HCEC 1CT (cell line): ENCODE measurements at regions not wholly inside any gene's neighbourhood (a gene's known extent, or its start where the extent isn't known, plus 50 kb on each side); places are given as distances from the start of the nearest gene placed in this dataset.

ENCODE experiments used
- DNase-seq: peaks from one replicate; pipeline ENCODE4 v3.0.0-alpha.2; 2017

GRCh38 chr18:24840051-24840450 lies 379.6 kb downstream of the HRH4 start:
- DNase-seq, result no peak

- no peak for DNase-seq
Measured at GRCh38 chr18:24840640-24841039, 380.2 kb downstream of the HRH4 start.

- DNase-seq, result no peak
Measured at GRCh38 chr18:24841536-24841935, 381.1 kb downstream of the HRH4 start.

DNA sequence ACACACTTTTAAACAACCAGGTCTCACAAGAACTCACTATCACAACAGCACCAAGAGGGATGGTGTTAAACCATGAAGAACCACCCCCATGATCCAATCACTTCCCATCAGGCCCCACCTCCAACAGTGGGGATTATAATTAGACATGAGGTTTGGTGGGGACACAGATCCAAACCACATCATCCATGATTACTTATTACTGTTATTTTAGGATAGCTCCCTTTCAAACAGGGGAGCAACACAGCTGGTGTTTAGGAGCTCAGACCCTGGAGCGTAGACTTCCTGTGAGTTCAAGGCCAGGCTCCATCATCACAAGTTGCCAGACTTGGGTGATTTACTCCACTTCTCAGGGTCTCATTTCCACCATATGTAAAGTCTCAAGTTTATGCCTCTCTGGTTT lies 382.7 kb downstream of the HRH4 start:
- no peak for DNase-seq

- no peak for DNase-seq
Measured at GRCh38 chr18:24846138-24846537, 385.7 kb downstream of the HRH4 start.

DNA sequence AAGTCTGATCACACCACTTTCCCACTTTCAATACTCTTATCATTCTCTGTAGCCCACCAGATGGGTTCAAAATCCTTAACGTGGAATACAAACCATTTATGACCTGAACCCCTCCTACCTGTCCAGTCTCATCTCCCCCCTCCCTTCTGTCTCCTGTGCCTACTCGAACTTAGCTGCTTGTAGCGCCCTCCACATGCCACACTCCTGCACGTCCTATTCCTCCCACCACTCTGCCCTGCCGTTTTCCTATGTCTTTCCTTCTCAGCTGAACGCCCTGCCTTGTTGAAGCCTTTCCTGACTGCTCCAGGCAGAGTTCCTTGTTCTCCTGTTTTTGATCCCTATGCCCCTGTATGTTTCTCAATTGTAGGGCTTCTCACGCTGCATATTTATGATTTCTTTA lies 390.1 kb downstream of the HRH4 start:
- no peak for DNase-seq

GRCh38 chr18:24853076-24853475 lies 392.6 kb downstream of the HRH4 start:
- no peak for DNase-seq

- no peak for DNase-seq
Measured at GRCh38 chr18:24860978-24861680, 400.7 kb downstream of the HRH4 start.

DNA sequence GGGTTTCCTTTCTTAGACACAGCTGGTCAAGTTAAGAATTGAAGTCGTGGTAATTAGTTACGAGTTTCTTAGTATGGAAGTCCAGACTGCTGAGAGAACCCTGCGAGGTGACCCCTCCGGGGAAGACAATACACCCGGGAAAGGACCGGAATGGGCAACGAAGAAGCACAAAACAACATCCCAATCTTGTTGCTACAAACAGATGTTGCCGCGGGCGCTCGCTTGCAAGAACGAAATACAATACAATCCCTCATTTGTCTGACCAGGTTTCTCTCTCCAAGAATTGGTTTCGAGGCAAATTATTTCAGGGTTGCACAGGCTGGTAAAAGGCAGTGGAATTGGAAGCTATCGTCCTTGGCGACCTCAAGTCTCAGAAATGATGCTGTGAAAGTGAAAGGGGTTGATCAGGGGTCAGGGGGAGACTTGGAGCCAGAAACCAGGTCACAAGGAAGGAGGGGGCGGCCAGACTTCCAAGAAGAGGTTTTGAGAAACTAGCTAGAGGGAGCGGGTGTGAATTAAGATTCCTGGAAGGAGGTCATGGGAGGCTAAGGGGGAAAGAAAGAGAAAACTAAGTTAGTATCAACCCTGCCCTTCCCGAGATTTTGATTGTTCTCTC lies 401.9 kb downstream of the HRH4 start:
- DNase-seq, result no peak

DNA sequence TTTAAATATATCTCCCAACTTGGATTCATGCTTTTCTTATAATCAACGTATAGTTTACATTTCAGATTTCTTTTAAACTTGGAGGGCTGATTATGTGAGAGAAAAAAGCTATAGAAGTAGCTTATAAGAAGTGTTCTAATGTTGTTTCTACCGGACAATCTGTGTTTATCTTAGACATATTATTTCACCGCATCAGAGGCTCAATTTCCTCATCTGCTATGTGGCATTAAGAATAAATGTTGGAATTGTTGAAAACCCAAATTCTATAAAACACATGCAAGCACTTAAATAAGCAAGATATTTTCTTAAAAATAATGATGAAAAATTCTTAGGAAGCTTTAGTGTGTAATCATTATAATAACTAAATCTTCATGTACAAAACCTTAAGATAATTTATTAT lies 407.9 kb downstream of the HRH4 start:
- no peak for DNase-seq

- peak; percentile 63 for DNase-seq
Measured at GRCh38 chr18:24868760-24869237, 408.4 kb downstream of the HRH4 start.

- DNase-seq, result no peak
Measured at GRCh38 chr18:24869285-24869684, 408.8 kb downstream of the HRH4 start.

GRCh38 chr18:24875286-24875685 lies 414.8 kb downstream of the HRH4 start:
- no peak for DNase-seq

GRCh38 chr18:24875777-24876176 lies 415.3 kb downstream of the HRH4 start:
- DNase-seq, result no peak

GRCh38 chr18:24876266-24876665 lies 415.8 kb downstream of the HRH4 start:
- DNase-seq, result no peak

DNA sequence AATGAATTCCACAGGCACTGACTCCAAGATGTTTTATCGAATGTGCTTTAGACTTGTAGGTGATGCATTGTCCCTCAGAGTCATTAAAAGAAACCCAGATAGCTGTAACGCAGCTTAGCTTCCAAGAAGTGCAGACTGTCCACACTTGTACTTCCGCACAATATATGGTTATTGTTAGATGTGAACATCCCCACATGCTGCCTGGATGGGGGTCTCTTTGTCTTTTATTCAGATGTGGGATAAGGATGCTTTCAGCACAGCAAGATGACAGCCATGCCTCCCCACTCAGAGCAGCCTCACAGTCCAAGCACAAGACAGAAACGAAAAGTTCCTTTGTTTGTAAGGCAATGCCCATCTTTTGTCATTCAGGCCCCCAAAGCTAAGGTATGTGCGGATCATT lies 416.6 kb downstream of the HRH4 start:
- DNase-seq, result no peak

GRCh38 chr18:24877546-24877945 lies 417.1 kb downstream of the HRH4 start:
- no peak for DNase-seq

DNA sequence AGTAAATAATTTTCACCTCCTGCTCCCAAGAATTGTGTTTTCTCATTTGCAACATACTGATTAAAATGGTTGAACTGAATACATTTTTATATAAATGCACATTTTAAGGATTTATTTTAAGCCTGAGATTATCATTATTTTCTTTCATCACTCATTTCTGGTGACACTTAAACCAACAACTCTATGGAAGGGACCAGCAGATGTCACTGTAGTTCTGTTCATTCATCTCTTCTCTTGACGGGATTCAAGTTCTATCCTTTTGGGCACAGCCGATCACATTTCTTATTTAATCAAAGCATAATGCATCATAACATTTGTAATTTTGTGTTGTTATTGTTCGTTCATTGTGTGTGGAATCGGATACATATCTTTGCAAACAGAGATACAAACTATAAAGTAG lies 417.9 kb downstream of the HRH4 start:
- peak; percentile 7 for DNase-seq

GRCh38 chr18:24885276-24885675 lies 424.8 kb downstream of the HRH4 start:
- no peak for DNase-seq

DNA sequence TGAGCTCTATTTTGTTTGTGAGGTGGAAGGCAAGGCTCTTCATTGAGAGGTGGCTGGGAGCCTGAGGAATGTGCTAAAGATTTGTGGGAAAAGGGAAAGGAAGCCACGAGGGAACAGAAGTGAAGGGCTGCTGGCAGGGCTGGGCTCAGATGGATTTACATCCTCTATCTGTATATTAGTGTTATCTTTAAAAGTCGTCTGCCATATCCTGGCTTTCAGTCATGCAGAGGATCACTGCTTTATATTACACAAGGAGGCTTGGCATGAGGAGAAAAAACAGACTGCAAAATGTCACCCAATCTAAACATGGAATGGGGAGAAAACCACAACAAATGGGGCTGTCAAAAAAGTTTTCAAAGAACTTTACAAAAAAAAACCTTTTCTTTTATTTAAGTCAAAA lies 434.4 kb downstream of the HRH4 start:
- no peak for DNase-seq

DNA sequence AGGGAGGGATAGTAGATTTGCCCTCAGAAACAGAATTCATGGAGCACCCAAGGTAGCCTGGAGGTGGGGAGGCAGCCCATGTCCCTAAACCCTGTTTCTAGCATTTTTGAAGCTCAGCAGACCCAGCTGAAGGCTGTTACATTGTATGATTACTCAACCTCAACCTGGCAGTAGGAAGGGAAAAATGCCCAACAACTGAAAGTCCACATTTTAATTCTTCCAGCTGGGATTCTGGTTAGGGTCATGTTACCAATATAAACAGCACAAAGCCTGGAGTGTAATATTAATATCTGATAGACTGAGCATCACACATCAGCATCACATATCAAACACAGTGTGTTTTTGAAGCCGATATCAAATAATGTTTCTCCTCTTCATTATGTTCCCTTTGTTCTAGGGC lies 437.0 kb downstream of the HRH4 start:
- DNase-seq, result no peak

DNA sequence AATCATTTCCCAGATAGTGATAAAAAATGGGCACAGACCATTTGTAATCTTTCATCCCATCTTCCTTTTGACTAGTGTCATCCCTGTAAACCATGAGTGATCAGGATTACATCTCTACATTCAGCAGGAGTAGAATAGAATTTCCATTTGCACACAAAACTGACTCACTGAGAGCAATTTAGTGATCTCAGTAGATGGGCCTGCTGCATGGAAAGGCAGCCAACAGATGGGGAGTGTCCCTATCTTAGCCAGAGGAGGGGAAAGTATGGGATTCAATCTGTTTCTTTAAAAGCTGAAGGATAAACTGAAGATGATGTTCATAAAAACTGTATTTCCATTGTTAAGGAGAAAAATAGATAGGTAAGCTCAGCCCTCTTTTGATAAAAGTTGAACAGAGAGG lies 441.7 kb downstream of the ZNF521 start:
- DNase-seq, result no peak

DNA sequence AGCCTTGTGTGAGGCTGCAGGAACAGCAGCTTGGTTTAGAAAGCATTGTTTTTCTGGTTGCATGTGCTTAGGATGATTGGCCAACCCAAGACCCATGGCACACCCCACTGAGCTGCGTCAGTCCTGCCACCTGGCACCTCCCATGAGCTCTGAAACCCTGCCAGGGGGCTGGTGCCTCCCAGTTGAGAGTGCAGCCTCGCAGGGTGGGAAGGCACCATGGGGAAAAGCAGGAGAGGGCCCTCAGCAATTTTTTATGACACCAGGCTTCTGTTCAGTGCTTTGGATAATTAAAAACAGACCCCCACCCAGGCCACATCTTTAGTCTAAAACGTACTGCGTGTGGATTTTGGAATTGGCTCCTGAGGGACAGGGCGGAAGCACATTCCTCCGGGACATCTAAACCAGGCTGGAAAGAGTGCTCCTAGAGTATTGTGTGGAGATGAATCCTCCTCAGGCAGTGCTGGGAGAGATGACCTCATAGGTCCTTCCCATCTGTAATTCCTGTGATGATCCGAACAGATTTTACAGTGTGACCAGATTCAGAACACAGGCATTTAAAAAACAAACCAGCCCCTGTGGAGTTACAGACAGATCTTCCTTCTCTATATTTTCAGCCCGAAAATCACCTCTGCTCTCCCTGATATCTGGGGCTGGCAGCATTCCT lies 438.3 kb downstream of the ZNF521 start:
- DNase-seq, result no peak

GRCh38 chr18:24914171-24914525 lies 437.8 kb downstream of the ZNF521 start:
- no peak for DNase-seq
